Gastroesophageal sphincter (tissue), 3 donors: ENCODE measurements at regions not wholly inside any gene's neighbourhood (a gene's known extent, or its start where the extent isn't known, plus 50 kb on each side); places are given as distances from the start of the nearest gene placed in this dataset.
"Not testable (repeated sequence)": the region's sequence is repeated elsewhere in the genome, so short reads cannot be mapped to it uniquely, and the experiment has no call there.

Experiments used
- POLR2A ChIP-seq, 2 donors: fragments of 450-650 bp; IDR thresholded peaks; one replicate each; pipeline ENCODE4 v1.6.1; 2017; ENCODE audit warnings: antibody characterized with exemption in 2 of 2, mild to moderate bottlenecking in 2 of 2, moderate library complexity in 1 of 2
- POLR2AphosphoS5 ChIP-seq: sonication (generic); formaldehyde crosslinking; IDR thresholded peaks from one replicate; pipeline ENCODE4 v1.6.1; 2017; ENCODE audit warnings: antibody characterized with exemption
- TF ChIP-seq, protein P1 (sequence below), 4 experiments: fragments of 200-600 bp in 2 of 4; fragments of 450-650 bp in 2 of 4; sonication (generic) in 1 of 4; IDR thresholded peaks; one replicate each; pipeline ENCODE4 v1.5.1; 2017 to 2019; ENCODE audit warnings: antibody characterized with exemption in 4 of 4, mild to moderate bottlenecking in 2 of 4, moderate library complexity in 2 of 4

DNA sequence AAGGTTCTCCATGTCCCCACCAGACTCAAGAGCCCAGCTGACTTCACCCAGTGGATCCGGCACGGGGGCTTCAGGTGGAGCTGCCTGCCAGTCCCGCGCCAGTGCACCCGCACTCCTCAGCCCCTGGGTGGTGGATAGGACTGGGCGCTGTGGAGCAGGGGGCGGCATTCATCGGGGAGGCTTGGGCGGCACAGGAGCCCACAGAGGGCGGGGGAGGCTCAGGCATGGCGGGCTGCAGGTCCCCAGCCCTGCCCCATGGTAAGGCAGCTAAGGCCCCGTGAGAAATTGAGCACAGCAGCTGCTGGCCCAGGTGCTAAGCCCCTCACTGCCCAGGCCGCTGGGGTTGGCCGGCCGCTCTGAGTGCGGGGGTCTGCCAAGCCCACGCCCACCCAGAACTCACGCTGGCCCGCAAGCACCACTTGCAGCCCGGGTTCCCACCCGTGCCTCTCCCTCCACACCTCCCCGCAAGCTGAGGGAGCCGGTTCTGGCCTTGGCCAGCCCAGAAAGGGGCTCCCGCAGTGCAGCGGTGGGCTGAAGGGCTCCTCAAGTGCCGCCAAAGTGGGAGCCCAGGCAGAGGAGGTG is 1737.7 kb downstream of the ARAP2 start:
- TF ChIP-seq POLR2AphosphoS5; POLR2A (IDR thresholded peaks at IDR 0.05): not testable (repeated sequence)
- TF ChIP-seq, protein P1, sequence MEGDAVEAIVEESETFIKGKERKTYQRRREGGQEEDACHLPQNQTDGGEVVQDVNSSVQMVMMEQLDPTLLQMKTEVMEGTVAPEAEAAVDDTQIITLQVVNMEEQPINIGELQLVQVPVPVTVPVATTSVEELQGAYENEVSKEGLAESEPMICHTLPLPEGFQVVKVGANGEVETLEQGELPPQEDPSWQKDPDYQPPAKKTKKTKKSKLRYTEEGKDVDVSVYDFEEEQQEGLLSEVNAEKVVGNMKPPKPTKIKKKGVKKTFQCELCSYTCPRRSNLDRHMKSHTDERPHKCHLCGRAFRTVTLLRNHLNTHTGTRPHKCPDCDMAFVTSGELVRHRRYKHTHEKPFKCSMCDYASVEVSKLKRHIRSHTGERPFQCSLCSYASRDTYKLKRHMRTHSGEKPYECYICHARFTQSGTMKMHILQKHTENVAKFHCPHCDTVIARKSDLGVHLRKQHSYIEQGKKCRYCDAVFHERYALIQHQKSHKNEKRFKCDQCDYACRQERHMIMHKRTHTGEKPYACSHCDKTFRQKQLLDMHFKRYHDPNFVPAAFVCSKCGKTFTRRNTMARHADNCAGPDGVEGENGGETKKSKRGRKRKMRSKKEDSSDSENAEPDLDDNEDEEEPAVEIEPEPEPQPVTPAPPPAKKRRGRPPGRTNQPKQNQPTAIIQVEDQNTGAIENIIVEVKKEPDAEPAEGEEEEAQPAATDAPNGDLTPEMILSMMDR (IDR thresholded peaks at IDR 0.05) = not testable (repeated sequence)
